ENCODE measurements at regions not wholly inside any gene's neighbourhood (a gene's known extent, or its start where the extent isn't known, plus 50 kb on each side); places are given as distances from the start of the nearest gene placed in this dataset.

- Mint-ChIP-seq H3K4me3 (no peak overlapping the region), H3K27me3 (ENCODE audit: low read depth) (no peaks in the 10 kb centered on the region), H3K9me3 (peaks cover 4% of the 10 kb centered on the region; the same call in 1 of the 2 replicates), H3K36me3 (0 out of 2 replicates have a peak, but pooled peaks cover 2% of the 10 kb centered on the region), H3K27ac (no peak overlapping the region), H3K4me1 (no peaks in the 10 kb centered on the region)
- ATAC-seq (no peak), DNase-seq (ENCODE audit: low spot score) (no peak)
- ChIA-PET POLR2A (no interaction called here), CTCF (no interaction called here)
- TF ChIP-seq ERG (CRISPR knock-in tag; IDR thresholded peaks at IDR 0.05), result no peak
- no peak for TF ChIP-seq CTCF (IDR thresholded peaks at IDR 0.05)
- no peak for TF ChIP-seq ZNF263 (CRISPR knock-in tag; IDR thresholded peaks at IDR 0.05; ENCODE audit: low read depth)
- TF ChIP-seq JAZF1 (CRISPR knock-in tag; IDR thresholded peaks at IDR 0.05), result no peak
- no peak for TF ChIP-seq TEAD1 (CRISPR knock-in tag; IDR thresholded peaks at IDR 0.05)
- TF ChIP-seq ATF2 (CRISPR knock-in tag; IDR thresholded peaks at IDR 0.05; ENCODE audit: borderline replicate concordance, low read depth), result no peak
- no peak for TF ChIP-seq ATF1 (CRISPR knock-in tag; IDR thresholded peaks at IDR 0.05)
- TF ChIP-seq USF1 (CRISPR knock-in tag; IDR thresholded peaks at IDR 0.05), result no peak
- TF ChIP-seq E2F4 (CRISPR knock-in tag; IDR thresholded peaks at IDR 0.05; ENCODE audit: borderline replicate concordance, low read depth), result no peak
These were observed 420.3 kb upstream of the NRSN1 start for GRCh38 chr6:23705697-23706096.

GRCh38 chr6:23712756-23713155 lies 413.3 kb upstream of the NRSN1 start:
- H3K4me3 Mint-ChIP-seq, result no peak overlapping the region
- CTCF ChIA-PET, result no interaction called here
- no peak for TF ChIP-seq E2F4 (CRISPR knock-in tag; IDR thresholded peaks at IDR 0.05; ENCODE audit: borderline replicate concordance, low read depth)
- no peak for TF ChIP-seq ESRRA (CRISPR knock-in tag; IDR thresholded peaks at IDR 0.05; ENCODE audit: borderline replicate concordance)
- no peak for TF ChIP-seq NFATC4 (CRISPR knock-in tag; IDR thresholded peaks at IDR 0.05)
- no peak for TF ChIP-seq ZSCAN18 (CRISPR knock-in tag; IDR thresholded peaks at IDR 0.05)
- TF ChIP-seq FOXJ3 (CRISPR knock-in tag; IDR thresholded peaks at IDR 0.05; ENCODE audit: borderline replicate concordance), result no peak
- no peak for TF ChIP-seq CDX4 (CRISPR knock-in tag; IDR thresholded peaks at IDR 0.05; ENCODE audit: borderline replicate concordance)
- TF ChIP-seq MAX (CRISPR knock-in tag; IDR thresholded peaks at IDR 0.05), result no peak
- no peak for TF ChIP-seq CREB1 (CRISPR knock-in tag; IDR thresholded peaks at IDR 0.05)
- no peak for TF ChIP-seq TEAD4 (CRISPR knock-in tag; IDR thresholded peaks at IDR 0.05)
- TF ChIP-seq RELA (CRISPR knock-in tag; IDR thresholded peaks at IDR 0.05; ENCODE audit: borderline replicate concordance), result no peak
- no peak for TF ChIP-seq KAT7 (CRISPR knock-in tag; IDR thresholded peaks at IDR 0.05; ENCODE audit: borderline replicate concordance)
- no peak for TF ChIP-seq PREB (CRISPR knock-in tag; IDR thresholded peaks at IDR 0.05; ENCODE audit: borderline replicate concordance)

More at GRCh38 chr6:23712756-23713155, 413.3 kb upstream of the NRSN1 start:
- H3K36me3 Mint-ChIP-seq, result no peaks in the 10 kb centered on the region
- POLR2A ChIA-PET, result no interaction called here
- DNase-seq (ENCODE audit: low spot score) (no peak), ATAC-seq (no peak)
- H3K4me1 Mint-ChIP-seq, result no peaks in the 10 kb centered on the region
- H3K27ac Mint-ChIP-seq, result no peak overlapping the region
- no peaks in the 10 kb centered on the region for H3K27me3 Mint-ChIP-seq (ENCODE audit: low read depth)
- no peaks in the 10 kb centered on the region for H3K9me3 Mint-ChIP-seq
